HG02763 (cell line): ENCODE measurements at regions not wholly inside any gene's neighbourhood (a gene's known extent, or its start where the extent isn't known, plus 50 kb on each side); places are given as distances from the start of the nearest gene placed in this dataset.
"Not testable (repeated sequence)": the region's sequence is repeated elsewhere in the genome, so short reads cannot be mapped to it uniquely, and the experiment has no call there.

Source experiments
- ATAC-seq: cut with Tn5 transposase; IDR thresholded peaks from one replicate; pipeline ENCODE4 v1.9.1; 2021; ENCODE audit warnings: mild to moderate bottlenecking, moderate library complexity; ENCODE audit not compliant: unreplicated experiment

GRCh38 chr7:29649028-29649716 is 85.5 kb downstream of the PRR15 start:
- ATAC-seq: no peak

DNA sequence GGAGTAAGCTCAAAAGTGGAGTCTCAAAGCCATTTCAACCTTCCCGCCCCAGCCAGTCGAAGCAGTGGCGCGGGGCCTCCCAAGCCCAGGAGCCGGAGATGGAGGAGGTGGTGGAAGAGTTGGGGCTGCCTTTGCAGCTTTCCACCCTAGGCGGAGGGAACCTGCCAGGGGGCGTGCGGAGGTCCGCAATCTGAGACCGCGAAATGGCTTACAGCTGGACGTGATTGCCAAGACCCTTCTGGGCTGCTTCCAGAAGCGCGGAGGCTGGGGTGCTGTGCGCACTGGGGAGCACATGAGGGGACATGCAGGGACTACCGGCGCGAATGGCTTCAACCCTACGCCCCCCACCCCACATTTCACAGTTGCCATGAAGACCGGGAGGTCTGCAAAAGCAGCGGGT is 86.2 kb downstream of the PRR15 start:
- no peak for ATAC-seq

- no peak for ATAC-seq
Observed at GRCh38 chr7:29651477-29651876, 87.8 kb downstream of the PRR15 start.

GRCh38 chr7:29652556-29652955 is 88.9 kb downstream of the PRR15 start:
- ATAC-seq: no peak

- ATAC-seq: not testable (repeated sequence)
Observed at GRCh38 chr7:29654340-29654739, 90.7 kb downstream of the PRR15 start.

DNA sequence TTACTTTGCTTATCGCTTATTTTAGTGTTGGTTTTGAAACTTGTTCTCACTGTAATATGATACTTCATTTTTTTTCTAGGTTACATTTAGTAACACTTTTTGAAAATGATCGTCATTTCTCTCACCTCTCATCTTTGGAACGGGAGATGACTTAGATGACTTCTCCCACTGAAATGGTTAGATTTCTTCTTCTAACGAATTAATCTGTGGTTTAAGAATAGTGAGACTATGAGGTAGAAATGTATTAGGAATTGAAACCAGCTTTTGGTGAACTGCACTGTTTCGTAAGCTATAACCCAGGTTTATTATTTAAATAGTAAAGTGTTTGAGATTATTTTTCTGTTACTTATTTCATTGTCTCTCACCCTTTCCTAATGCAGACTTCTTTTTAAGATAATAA is 93.7 kb downstream of the PRR15 start:
- ATAC-seq: no peak

GRCh38 chr7:29657856-29658255 is 94.2 kb downstream of the PRR15 start:
- no peak for ATAC-seq

- ATAC-seq: not testable (repeated sequence)
Observed at GRCh38 chr7:29659213-29659612, 95.6 kb downstream of the PRR15 start.

GRCh38 chr7:29662899-29663298 is 99.3 kb downstream of the PRR15 start:
- ATAC-seq: not testable (repeated sequence)

DNA sequence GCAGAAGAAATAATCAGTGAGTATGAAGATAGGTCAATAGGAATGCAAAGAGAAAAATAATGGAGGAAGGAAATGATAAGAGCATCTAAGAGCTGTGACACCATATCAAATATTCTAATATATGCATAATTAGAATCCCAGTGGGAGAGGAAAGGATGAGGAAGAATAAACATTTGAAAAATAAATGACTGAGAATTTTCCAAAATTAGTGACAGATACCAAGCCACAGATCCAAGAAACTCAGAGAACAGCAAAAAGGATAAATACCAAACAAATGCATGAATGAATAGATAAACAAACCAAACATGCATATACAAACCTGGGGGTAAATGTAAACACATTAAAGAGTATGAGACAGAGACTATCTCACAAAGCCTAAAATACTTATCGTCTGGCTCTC is 101.4 kb downstream of the PRR15 start:
- not testable (repeated sequence) for ATAC-seq

GRCh38 chr7:29667096-29667669 is 103.5 kb downstream of the PRR15 start:
- not testable (repeated sequence) for ATAC-seq

DNA sequence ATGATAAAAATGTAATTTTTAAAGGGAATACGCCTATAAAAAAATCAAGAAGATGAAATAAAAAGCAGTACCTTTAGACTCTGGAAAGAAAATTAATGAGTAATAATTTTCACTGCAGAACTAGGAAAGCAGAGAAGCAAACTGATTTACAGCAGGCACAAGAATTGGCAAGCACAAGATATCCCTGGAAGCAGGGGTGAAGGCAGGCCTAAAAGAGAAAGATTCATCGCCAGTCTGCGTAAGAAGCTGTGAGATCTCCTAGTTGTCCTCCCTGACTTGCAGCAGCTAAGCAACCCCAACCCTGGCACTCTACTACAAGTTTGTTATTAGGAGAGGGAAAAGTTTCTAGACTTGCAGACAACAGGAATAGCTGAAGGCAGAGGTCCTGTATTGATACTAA is 107.7 kb downstream of the PRR15 start:
- ATAC-seq: not testable (repeated sequence)

DNA sequence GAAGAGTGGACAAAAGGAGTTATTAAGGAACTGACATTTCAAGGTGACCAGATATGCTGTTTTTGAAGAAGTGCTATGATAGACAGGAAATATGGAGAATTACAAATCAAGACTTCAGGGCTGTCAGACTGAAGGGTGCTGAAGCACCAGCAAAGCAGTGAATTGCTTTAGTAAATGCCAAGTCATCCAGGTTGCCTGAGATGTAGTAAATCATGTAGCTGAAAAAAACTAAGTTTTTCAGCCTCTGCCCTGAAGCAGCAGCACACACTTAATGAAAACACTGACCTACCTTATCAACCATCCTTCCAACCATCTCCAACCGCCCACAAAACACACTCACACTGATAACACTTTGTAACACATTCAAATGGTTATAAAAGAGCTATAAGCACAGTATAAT is 110.0 kb downstream of the PRR15 start:
- ATAC-seq: not testable (repeated sequence)

DNA sequence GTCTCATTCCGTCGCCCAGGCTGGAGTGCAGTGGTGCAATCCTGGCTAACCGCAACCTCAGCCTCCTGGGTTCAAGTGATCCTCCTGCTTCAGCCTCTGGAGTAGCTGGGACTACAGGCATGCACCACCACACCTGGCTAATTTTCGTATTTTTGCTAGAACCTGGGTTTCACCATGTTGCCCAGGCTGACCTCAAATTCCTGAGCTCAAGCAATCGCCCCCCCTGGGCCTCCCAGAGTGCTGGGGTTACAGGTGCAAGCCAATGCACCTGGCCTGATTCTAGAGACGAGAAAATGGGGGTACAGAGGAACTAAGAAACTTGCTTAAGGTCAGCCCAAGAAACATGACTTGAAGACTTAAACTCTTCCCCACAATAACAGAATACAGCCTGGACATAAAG is 111.0 kb downstream of the PRR15 start:
- not testable (repeated sequence) for ATAC-seq

DNA sequence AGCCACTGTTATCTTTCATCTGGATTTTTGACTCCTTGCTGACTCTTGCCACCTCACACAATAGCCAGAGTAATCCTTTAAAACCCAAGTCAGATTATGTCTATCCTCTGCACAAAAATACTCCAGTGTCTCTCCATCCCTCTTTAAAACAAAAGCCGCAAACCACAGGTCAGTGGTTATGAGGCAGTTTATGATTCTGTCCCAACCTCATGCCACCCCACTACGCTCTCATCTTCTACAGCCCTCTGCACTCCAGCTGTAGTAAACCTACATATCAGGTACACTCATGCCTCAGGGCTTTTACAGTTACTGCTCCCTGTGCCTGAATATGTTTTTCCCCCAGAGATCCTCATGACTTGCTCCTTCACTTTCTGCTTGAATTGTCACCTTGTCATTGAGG is 113.6 kb downstream of the PRR15 start:
- not testable (repeated sequence) for ATAC-seq

DNA sequence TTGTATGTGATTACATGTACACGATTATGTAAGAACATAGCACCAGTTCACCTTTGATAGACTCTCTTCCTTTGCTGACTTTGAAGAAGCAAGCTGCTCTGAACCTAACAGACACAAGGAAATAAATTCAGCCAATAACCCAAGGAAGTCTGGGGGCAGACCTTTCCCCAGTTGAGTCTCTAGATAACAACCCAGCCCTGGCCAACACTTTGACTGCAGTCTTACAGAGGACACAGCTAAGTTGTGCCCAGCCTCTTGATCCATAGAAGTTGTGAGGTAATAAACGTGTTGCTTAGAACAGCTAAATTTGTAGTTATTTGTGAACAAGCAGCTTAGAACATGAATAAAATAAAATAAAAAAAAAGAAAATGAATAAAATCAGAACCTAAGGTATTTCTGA is 116.3 kb downstream of the PRR15 start:
- not testable (repeated sequence) for ATAC-seq

DNA sequence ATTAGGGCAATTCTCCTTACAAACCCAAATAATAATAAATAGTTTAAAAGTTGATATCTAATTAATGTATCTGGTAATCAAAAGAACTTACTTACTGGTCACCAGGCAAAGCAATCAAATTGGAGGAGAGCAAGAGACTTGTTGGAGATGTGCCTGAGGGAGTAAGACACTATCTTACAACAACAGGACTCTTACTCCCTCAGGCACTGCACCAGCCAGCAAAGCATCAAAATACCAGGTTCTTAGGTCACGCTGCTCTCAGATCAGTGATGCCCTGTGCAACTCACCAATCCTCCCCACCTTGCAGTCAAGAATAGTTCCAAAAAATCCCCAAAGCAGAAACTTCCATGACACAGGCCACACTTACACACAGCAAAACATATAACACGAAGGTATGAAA is 117.0 kb downstream of the PRR15 start:
- not testable (repeated sequence) for ATAC-seq

DNA sequence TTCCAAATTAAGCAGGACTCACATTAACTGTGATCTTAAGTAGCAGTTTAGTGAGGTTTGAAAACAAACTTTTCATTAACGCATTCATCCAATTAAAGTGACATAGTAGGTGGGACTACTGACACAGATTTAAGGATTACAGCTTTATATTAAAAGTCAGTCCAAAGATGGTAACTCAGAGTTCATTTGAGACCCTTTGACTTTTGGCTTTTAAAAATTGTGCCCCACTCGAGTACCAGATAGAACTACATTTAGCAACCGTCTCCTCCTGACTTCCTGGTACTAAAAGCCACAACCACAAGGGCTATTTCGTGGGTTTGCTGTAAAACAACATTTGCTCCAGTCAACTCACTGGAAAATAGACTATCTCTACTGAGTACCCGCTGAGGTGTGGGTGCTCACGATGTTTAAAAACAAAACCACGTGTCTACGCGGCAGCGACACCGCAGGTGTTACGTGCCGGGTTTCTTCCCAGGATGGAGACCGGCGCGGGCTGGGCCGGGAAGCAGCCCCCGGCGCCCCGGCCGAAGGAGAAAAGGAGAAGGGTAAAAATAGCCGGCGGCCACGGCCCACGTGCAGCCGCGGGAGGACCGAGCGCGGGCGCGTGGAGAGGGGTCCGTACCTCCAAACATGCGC is 120.6 kb downstream of the PRR15 start:
- peak; percentile 20 for ATAC-seq

GRCh38 chr7:29684787-29685650 is 121.3 kb upstream of the WIPF3 start:
- peak; percentile 71 for ATAC-seq

DNA sequence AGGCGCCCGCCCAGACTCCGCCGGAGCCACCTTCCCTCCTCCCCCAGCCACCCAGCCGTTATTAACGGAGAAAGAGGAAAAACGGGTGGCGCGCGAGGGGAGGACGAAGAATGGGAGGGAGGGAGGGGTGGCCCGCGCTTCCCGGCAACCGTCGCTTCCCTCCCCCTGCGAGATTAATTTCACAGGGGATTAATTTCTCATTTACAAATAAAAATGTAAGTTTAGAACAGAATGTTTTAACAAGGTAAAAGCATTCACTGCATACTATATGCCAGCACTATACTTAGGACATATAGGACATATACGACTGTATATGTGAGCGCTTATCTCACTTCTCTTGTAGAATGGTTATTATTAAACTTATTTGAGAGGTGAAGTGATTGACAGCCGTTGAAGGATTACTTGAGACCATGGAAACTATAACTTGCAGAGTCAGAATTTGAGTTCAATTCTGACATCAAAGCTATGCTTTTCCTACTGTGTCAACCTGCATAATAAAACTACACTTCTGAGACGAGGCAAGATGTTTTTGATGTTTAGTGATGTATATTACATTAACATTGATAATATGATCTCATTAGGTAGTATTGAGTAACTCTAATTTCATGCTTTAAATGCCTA is 120.5 kb upstream of the WIPF3 start:
- not testable (repeated sequence) for ATAC-seq

- ATAC-seq: not testable (repeated sequence)
Observed at GRCh38 chr7:29690510-29690909, 115.8 kb upstream of the WIPF3 start.
